GM19463 (cell line): ENCODE measurements at regions not wholly inside any gene's neighbourhood (a gene's known extent, or its start where the extent isn't known, plus 50 kb on each side); places are given as distances from the start of the nearest gene placed in this dataset.

ENCODE experiments used
- ATAC-seq: cut with Tn5 transposase; IDR thresholded peaks from one replicate; pipeline ENCODE4 v1.9.1; 2021; ENCODE audit warnings: mild to moderate bottlenecking, moderate library complexity; ENCODE audit not compliant: unreplicated experiment

- no peak for ATAC-seq
Measured at GRCh38 chr6:22015216-22015615, 281.6 kb downstream of the PRL start.

GRCh38 chr6:22015944-22016343, 280.9 kb downstream of the PRL start:
- ATAC-seq = no peak

DNA sequence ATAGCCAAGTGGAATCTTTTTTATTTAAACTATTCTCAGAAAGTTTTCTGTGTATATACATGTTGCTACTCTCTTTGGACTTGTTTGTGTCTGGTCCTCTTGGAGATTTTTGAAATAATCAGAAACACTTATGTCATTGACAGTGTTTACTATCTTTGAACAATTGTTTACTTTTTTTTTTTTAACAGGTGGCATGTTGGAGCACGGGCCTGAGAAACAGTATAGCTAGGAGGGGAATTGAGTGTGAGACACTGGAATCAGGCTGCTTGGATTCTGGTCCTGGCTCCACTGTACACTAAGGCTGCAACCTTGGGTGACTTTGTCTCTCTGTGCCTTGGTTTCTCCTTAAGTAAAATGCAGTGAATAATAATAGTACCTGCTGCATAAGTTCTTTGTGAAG, 279.6 kb downstream of the PRL start:
- no peak for ATAC-seq

DNA sequence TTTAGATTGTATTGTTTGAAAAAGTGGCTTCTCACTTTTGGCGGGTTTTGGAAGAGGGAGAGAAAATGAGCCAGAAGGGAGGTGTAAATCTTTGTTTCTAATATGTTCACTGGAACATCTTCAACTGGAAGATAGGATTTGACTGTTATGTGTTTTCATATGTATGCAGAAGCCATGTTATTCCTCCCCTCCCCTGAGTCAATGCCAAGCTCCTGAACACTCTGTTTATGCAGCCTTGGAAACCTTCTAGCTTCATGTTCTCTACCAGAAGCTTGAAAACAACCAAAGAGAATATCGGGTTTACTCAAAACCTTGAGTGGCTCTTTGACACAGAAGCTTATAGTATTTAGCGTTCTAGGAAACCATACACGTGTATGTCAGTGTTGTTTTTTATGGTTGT, 279.1 kb downstream of the PRL start:
- ATAC-seq = no peak

GRCh38 chr6:22019857-22020256, 277.0 kb downstream of the PRL start:
- no peak for ATAC-seq

GRCh38 chr6:22020299-22021003, 276.4 kb downstream of the PRL start:
- ATAC-seq = no peak

DNA sequence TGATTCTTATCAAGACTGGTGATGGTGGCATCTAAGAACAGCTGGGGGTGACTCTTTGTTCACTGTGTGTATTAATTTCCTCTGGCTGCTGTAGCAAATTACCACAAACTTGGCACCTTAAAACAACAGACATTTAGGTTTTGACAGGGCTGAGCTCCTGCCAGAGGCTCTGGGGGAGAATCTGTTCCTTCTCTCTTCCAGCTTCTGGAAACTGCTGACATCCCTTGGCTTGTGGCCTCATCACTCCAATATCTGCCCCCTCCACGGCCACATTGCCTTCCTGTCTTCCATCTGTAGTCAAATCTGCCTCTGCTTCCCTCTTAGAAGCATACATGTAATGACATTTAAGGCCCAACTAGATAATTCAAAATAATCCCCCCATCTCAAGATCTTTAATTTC, 274.9 kb downstream of the PRL start:
- no peak for ATAC-seq

GRCh38 chr6:22023937-22024336, 272.9 kb downstream of the PRL start:
- ATAC-seq = no peak

DNA sequence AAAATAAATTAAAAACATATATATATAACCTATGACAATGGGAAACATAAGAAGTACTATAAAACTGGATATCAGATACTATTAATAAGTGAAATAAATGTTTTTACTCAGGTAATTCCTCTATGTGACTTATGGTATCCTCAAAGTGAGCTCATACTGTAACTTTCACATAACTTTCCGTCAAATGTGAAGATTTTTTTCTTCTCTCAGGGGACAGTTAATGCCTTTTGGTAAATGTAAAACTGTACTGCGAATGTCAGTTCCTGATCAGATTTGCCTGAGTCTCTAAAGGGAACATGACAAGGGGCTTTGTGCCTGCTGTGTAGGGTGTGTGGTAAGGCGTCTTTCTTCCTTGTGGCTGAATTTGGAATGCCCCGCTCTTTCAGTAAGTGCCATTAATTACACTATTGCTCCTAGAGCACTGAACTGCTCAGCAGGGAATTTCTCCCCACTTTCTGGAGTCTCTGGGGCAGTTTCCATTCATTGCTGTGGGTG, 271.8 kb downstream of the PRL start:
- peak; percentile 36 for ATAC-seq

DNA sequence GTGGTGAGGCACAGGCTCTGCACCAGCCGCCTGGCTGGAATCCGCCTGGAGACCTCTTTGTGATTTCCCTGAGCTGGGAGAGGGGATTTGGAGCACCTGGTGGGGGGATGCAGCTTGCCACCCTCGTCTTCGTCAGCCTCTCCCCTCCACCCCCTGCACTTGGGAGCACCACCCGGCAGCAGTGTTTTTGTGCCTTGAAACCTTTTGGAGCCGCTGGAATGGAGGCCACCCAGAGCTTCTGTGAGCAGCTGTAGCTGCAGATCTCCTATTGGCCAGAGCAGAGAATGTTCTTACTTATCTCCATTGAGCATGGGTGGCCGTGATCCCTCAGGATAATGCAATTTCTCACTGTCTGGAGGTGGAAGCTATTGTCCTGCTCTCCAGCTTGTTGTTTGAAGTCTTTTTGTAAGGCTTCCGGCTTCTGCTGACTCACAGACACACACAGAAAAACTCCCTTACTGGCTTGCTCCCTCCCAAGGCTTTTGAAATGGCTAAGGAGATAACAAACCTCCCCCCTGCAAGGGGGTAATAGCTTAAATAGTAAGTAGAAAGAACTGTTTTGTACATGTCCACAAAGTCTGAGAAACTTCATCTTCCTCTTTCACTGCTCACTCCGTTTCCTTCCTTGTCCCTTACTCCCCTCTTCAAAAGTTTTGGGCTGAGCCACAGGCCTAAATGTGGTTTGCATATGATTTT, 271.2 kb downstream of the PRL start:
- ATAC-seq = peak; percentile 60

GRCh38 chr6:22026164-22026678, 270.6 kb downstream of the PRL start:
- ATAC-seq = peak; percentile 4

GRCh38 chr6:22027040-22027725, 269.7 kb downstream of the PRL start:
- no peak for ATAC-seq

DNA sequence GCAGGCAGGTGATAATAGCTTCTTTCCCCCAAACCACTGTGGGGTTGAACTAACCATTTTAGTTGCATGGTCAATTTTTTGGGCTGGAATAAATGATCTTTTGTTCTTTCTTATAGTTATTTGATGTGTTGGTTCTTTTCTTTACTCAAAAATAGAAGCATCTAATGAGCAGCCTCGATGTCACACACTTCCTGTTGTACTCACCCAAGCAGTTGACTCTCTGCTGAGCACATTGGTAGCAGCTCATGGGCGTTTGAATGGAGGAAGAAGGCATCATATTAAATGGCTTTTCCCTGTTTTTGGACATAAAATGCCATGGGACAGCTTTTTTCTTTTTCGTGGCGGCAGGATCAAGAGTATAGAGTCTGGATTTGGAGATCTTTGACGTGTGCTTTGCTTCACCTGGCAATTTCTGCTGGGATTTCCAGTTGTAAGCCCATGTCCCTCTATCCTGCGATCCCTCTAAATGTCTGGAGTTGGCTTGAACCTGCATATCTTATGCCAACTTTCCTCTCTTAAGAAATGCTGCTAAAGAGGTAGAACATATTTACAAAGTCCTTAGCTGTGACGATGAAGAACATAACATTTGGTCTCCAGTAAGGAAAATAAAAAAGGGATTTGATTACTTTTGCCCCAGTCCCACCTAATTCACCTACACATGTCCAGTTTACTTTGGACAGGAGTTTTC, 268.3 kb downstream of the PRL start:
- no peak for ATAC-seq

DNA sequence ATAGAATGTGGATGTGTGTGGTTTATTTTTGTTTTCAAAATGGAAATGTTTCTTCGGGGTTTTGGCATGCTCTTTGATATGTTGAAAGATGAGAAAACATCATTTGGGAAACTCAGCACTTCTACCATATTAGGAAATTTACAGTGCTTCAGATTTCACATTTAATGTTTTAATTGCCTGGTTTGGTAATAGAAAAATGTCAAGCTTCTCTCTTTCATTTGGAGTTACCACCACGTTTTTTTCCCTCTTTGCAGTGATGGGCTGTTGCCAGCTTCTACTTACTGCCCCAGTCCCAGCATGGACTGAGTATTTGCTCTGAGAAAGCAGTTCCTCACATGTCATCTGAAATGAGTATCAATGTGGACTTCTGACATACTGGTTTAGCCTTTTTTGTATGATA, 267.7 kb downstream of the PRL start:
- no peak for ATAC-seq

GRCh38 chr6:22030730-22031619, 265.9 kb downstream of the PRL start:
- ATAC-seq = no peak

- ATAC-seq = no peak
Measured at GRCh38 chr6:22035690-22036089, 261.1 kb downstream of the PRL start.

DNA sequence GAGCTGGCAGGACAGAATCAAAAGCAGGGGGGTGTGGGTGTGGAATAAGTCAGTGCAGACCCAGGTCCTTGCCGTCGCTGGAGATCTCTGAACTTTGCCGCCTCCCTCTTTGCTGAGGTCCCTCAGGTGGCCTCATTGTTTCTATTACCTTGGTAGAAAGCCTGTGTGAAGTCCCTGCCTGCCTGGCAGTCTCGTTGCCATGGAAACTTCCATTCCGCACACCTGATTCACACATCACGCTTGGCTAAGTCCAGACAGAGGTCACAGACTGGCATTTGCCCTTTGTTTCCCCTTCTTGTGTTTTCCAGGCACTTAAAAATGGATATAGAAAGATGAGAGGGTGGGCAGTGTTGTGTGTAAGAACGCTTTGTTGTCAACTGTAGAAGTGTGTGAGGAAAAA, 260.6 kb downstream of the PRL start:
- ATAC-seq = peak; percentile 93

DNA sequence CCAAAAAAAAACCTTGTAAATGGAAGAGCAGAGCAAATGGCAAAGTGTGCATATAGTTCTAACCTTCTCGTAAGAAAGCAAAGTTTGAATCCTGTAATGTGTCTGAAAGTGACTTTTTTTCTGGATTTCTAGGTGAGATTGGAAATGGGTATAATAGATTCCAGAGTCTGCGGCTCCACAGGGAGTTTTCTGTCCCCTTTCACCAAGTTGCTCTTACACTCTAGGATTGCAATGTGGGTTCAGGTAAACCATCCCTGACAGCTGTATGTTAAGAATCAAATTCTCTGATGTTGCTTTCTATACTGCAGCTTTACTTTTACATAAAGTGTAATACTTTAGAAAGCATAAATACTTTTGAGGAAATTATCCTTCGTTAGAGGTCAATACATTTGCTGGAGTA, 260.1 kb downstream of the PRL start:
- ATAC-seq = no peak

DNA sequence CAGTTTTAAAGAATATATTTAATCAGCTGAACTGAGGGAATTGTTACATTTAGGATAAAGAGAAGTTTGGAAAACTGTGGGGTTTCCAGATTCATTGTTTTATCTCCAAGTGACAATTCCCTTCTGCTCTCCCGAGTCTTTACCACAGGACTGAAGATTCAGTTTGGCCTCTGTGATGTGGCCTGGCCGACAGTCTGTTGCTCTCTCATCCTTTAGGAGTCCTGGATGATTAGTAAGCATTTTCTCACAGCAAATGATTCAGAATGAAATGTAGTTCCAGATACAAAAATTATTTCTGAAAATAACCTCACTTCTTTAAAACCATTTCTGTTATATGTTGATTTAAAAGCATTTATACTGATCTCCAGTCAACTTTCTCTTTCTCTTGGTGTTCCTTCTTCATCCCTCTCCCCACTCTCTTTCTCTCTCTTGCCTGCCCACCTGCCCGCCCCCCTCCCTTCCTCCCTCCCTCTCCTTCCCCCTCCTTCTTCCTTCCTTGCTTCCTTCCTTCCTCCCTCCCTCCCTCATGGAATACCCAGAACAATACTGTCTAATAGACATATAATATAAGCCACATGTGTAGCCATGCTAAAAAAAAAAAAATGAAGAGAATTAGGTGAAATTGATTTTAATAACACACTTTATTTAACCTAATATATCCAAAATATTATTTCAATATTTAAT, 254.9 kb downstream of the PRL start:
- ATAC-seq = no peak

GRCh38 chr6:22042706-22043105, 254.1 kb downstream of the PRL start:
- no peak for ATAC-seq
